Thyroid gland (tissue), 4 donors: ENCODE measurements at regions not wholly inside any gene's neighbourhood (a gene's known extent, or its start where the extent isn't known, plus 50 kb on each side); places are given as distances from the start of the nearest gene placed in this dataset.

ENCODE experiments used
- POLR2A ChIP-seq, 2 donors: fragments of 450-650 bp; IDR thresholded peaks; one replicate each; pipeline ENCODE4 v1.6.1; 2017; ENCODE audit warnings: antibody characterized with exemption in 2 of 2, mild to moderate bottlenecking in 2 of 2, moderate library complexity in 1 of 2
- TF ChIP-seq, protein P1 (sequence below), 6 experiments: fragments of 200-600 bp in 3 of 6; fragments of 450-650 bp in 3 of 6; sonication (generic) in 3 of 6; IDR thresholded peaks; one replicate each; pipeline ENCODE4 v1.5.1; 2016 to 2019; ENCODE audit warnings: antibody characterized with exemption in 6 of 6, mild to moderate bottlenecking in 2 of 6, inconsistent platforms in 1 of 6, moderate library complexity in 1 of 6

DNA sequence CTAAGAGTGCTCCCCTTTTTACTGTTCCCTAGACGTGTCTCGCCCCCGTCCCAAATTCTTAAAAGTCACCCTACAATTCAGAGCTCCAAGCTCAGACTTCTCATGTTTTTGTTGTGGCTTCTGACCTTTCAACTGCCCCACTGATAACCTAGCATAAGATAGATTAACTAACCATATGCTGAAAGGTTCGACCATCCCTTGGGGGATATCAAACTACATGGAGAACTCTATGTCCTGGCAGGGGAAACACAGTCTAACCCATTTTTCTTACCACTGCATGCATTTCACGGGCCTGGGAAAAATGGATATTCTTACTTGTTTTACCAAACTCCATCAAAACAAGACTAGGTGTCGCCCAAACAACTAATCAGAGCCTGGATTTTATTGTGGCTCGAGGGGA is 236.4 kb upstream of the MID1 start:
- no peak for TF ChIP-seq POLR2A (IDR thresholded peaks at IDR 0.05)
- TF ChIP-seq, protein P1, sequence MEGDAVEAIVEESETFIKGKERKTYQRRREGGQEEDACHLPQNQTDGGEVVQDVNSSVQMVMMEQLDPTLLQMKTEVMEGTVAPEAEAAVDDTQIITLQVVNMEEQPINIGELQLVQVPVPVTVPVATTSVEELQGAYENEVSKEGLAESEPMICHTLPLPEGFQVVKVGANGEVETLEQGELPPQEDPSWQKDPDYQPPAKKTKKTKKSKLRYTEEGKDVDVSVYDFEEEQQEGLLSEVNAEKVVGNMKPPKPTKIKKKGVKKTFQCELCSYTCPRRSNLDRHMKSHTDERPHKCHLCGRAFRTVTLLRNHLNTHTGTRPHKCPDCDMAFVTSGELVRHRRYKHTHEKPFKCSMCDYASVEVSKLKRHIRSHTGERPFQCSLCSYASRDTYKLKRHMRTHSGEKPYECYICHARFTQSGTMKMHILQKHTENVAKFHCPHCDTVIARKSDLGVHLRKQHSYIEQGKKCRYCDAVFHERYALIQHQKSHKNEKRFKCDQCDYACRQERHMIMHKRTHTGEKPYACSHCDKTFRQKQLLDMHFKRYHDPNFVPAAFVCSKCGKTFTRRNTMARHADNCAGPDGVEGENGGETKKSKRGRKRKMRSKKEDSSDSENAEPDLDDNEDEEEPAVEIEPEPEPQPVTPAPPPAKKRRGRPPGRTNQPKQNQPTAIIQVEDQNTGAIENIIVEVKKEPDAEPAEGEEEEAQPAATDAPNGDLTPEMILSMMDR (IDR thresholded peaks at IDR 0.05), result no peak
